Endothelial cell of umbilical vein (primary cell): ENCODE measurements at regions not wholly inside any gene's neighbourhood (a gene's known extent, or its start where the extent isn't known, plus 50 kb on each side); places are given as distances from the start of the nearest gene placed in this dataset.

ENCODE experiments used
- BruUV-seq: library from RNA; stranded (reverse); fragments of 400-500 nt; replicated peaks from 2 replicates; lab custom pipeline; 2021; lab: Mats Ljungman, UMichigan
- CTCF ChIA-PET: fragments of 300-600, 350-600 bp; sonication (Branson Sonifier 250); formaldehyde crosslinking; loops from one replicate; lab custom pipeline; 2021; ENCODE audit warnings: antibody characterized with exemption, inconsistent platforms; lab: Charles Lee
- POLR2A ChIA-PET: fragments of 300-600, 350-600 bp; sonication (Branson Sonifier 250); formaldehyde crosslinking; loops from one replicate; lab custom pipeline; 2021; ENCODE audit warnings: antibody characterized with exemption, inconsistent platforms; lab: Charles Lee
- DNase-seq: peaks from one replicate; pipeline ENCODE4 v3.0.0-alpha.2; 2011; ENCODE audit warnings: low read depth, low spot score
- FAIRE-seq: peaks from 2 replicates; lab custom pipeline; 2011; peaks lifted over from hg19 to GRCh38; lab: Jason Lieb, UNC
- H2AFZ ChIP-seq: 2 replicates; pipeline ENCODE4 v1.6.0; 2012; ENCODE audit warnings: low read depth, low read length, control low read depth, inconsistent platforms
- H3K27ac ChIP-seq: 2 replicates; pipeline ENCODE4 v1.5.1; 2011; ENCODE audit warnings: low read depth, mild to moderate bottlenecking, control low read depth, low read length, moderate library complexity; ENCODE audit not compliant: insufficient read depth
- H3K27me3 ChIP-seq, 2 experiments: 2 replicates each; pipeline versions ENCODE4 v1.6.0 to v1.6.1; 2011; ENCODE audit warnings: low read length in 2 of 2, mixed read lengths in 1 of 2; ENCODE audit not compliant: control insufficient read depth in 2 of 2, insufficient read depth in 2 of 2
- H3K36me3 ChIP-seq, 2 experiments: 2 replicates in 1 of 2; 3 replicates in 1 of 2; pipeline ENCODE4 v1.5.1; 2011; ENCODE audit warnings: low read length in 2 of 2, mild to moderate bottlenecking in 1 of 2, moderate library complexity in 1 of 2; ENCODE audit not compliant: control insufficient read depth in 2 of 2, insufficient read depth in 2 of 2; ENCODE audit errors: extremely low read depth in 1 of 2
- H3K4me1 ChIP-seq: 3 replicates; pipeline ENCODE4 v1.5.1; 2011; ENCODE audit warnings: mild to moderate bottlenecking, low read length; ENCODE audit not compliant: control insufficient read depth, insufficient read depth; ENCODE audit errors: extremely low read depth
- H3K4me2 ChIP-seq: 2 replicates; pipeline ENCODE4 v1.6.1; 2011; ENCODE audit warnings: low read length, control low read depth, mixed read lengths; ENCODE audit not compliant: insufficient read depth
- H3K4me3 ChIP-seq, 3 experiments: fragments of 200-600 bp in 1 of 3; sonication (generic), shearing (Covaris generic) in 1 of 3; replicated peaks in 1 of 3; 2 replicates each; pipeline ENCODE4 v1.5.1; 2011 to 2016; ENCODE audit warnings: control low read depth in 3 of 3, low read length in 3 of 3, mild to moderate bottlenecking in 2 of 3, inconsistent platforms in 1 of 3, low read depth in 1 of 3, moderate library complexity in 1 of 3; ENCODE audit not compliant: insufficient read depth in 1 of 3
- H3K79me2 ChIP-seq: 2 replicates; pipeline ENCODE4 v1.6.0; 2012; ENCODE audit warnings: low read length, inconsistent platforms; ENCODE audit not compliant: control insufficient read depth, insufficient read depth
- H3K9ac ChIP-seq: replicated peaks from 2 replicates; pipeline ENCODE3; 2011; ENCODE audit warnings: low read length, control low read depth; ENCODE audit not compliant: insufficient read depth; ENCODE audit errors: extremely low read depth
- H3K9me1 ChIP-seq: replicated peaks from 3 replicates; pipeline ENCODE4 v1.6.0; 2011; ENCODE audit warnings: mild to moderate bottlenecking, low read length; ENCODE audit not compliant: control insufficient read depth, insufficient read depth; ENCODE audit errors: extremely low read depth
- H3K9me3 ChIP-seq: replicated peaks from 2 replicates; pipeline ENCODE4 v1.5.1; 2012; ENCODE audit warnings: low read length, inconsistent platforms; ENCODE audit not compliant: control insufficient read depth, insufficient read depth
- H4K20me1 ChIP-seq: replicated peaks from 2 replicates; pipeline ENCODE3; 2011; ENCODE audit warnings: mild to moderate bottlenecking, low read length; ENCODE audit not compliant: control insufficient read depth, insufficient read depth; ENCODE audit errors: extremely low read depth
- CTCF ChIP-seq, 2 donors: IDR thresholded peaks; 1 replicate in 1 of 2; 2 replicates in 1 of 2; pipeline ENCODE4 v1.5.1; 2011; ENCODE audit warnings: low read length in 2 of 2, mild to moderate bottlenecking in 2 of 2, moderate library complexity in 2 of 2, control low read depth in 1 of 2, inconsistent platforms in 1 of 2, low read depth in 1 of 2; ENCODE audit not compliant: insufficient read depth in 1 of 2; ENCODE audit errors: extremely low read depth in 1 of 2
- EZH2 ChIP-seq: IDR thresholded peaks from 2 replicates; pipeline ENCODE4 v1.6.1; 2012; ENCODE audit warnings: borderline replicate concordance, low read depth, mild to moderate bottlenecking, moderate library complexity, low read length, inconsistent platforms; ENCODE audit not compliant: severe bottlenecking
- FOS ChIP-seq: IDR thresholded peaks from 2 replicates; pipeline ENCODE4 v1.6.1; 2011; ENCODE audit warnings: mild to moderate bottlenecking, low read length, moderate library complexity, borderline replicate concordance; ENCODE audit not compliant: insufficient read depth
- GATA2 ChIP-seq: IDR thresholded peaks from 2 replicates; pipeline ENCODE4 v1.7.0; 2011; ENCODE audit warnings: low read depth, mild to moderate bottlenecking, moderate library complexity, mixed read lengths, low read length; ENCODE audit not compliant: insufficient read length, insufficient read depth
- JUN ChIP-seq: IDR thresholded peaks from 2 replicates; pipeline ENCODE4 v1.6.1; 2011; ENCODE audit warnings: borderline replicate concordance, low read depth; ENCODE audit not compliant: insufficient read length, insufficient read depth
- MAX ChIP-seq: IDR thresholded peaks from 2 replicates; pipeline ENCODE4 v1.6.1; 2011; ENCODE audit not compliant: insufficient read depth, insufficient read length
- MYC ChIP-seq: IDR thresholded peaks from one replicate; pipeline ENCODE4 v1.6.1; 2011; ENCODE audit warnings: mild to moderate bottlenecking, low read depth, low read length
- POLR2A ChIP-seq: IDR thresholded peaks from 2 replicates; pipeline ENCODE4 v1.6.1; 2012; ENCODE audit warnings: low read depth, mild to moderate bottlenecking, control low read depth, low read length
- POLR2AphosphoS5 ChIP-seq: IDR thresholded peaks from 2 replicates; pipeline ENCODE4 v1.6.1; 2012; ENCODE audit warnings: low read depth, mild to moderate bottlenecking, control low read depth, low read length, moderate library complexity; ENCODE audit not compliant: insufficient read depth
- dilution Hi-C: fragments of 300-500 bp; cut with MboI; formaldehyde crosslinking; loops from one replicate; pipeline ENCODE4 v1.15.0; 2019; ENCODE audit warnings: low sequenced_read_pairs; ENCODE audit not compliant: extremely low pct_ligation_motif_present
- intact Hi-C: fragments of 100-400 bp; cut with micrococcal nuclease; formaldehyde crosslinking; loops from one replicate; pipeline ENCODE4 v1.10.0; 2022

- dilution Hi-C loops = no loop called here
- no peaks in the 10 kb centered on the region for H3K36me3 ChIP-seq
- H3K27ac ChIP-seq = no peak overlapping the region
- no peak for TF ChIP-seq GATA2
- no peak for TF ChIP-seq JUN
- TF ChIP-seq MAX = no peak
- no peak for TF ChIP-seq POLR2A
- TF ChIP-seq FOS = no peak
- no peak for TF ChIP-seq EZH2
- no peak for TF ChIP-seq CTCF (IDR thresholded peaks at IDR 0.05; ENCODE audit: extremely low read depth in 1 of 2, insufficient read depth in 1 of 2, low read depth in 1 of 2, low read length in 2 of 2)
- TF ChIP-seq MYC = no peak
- no peak for TF ChIP-seq POLR2AphosphoS5
- no peak overlapping the region for H3K4me2 ChIP-seq
- H3K9ac ChIP-seq = no peak overlapping the region
- H3K79me2 ChIP-seq = no peaks in the 10 kb centered on the region
- ChIA-PET CTCF (no interaction called here), POLR2A (no interaction called here)
- no peaks in the 10 kb centered on the region for H4K20me1 ChIP-seq
- no peak overlapping the region for H3K4me3 ChIP-seq
- intact Hi-C loops = no loop called here
- H2AFZ ChIP-seq = no peak overlapping the region
- no peaks in the 10 kb centered on the region for H3K9me3 ChIP-seq
- no peaks in the 10 kb centered on the region for H3K4me1 ChIP-seq
- DNase-seq = no peak
- no peaks in the 10 kb centered on the region for H3K9me1 ChIP-seq
- no peak for FAIRE-seq
- no peaks in the 10 kb centered on the region for H3K27me3 ChIP-seq
- no TSS peak for BruUV-seq
These were observed 472.1 kb upstream of the IZUMO3 start for GRCh38 chr9:25017779-25018178.
